Neural progenitor cell (in vitro differentiated cells): ENCODE measurements at regions not wholly inside any gene's neighbourhood (a gene's known extent, or its start where the extent isn't known, plus 50 kb on each side); places are given as distances from the start of the nearest gene placed in this dataset.

Source experiments
- DNase-seq: peaks from one replicate; pipeline ENCODE4 v3.0.0-alpha.2; 2016; ENCODE audit warnings: low spot score
- H2AFZ ChIP-seq: fragments of 200-600 bp; sonication (generic); replicated peaks from 2 replicates; pipeline ENCODE4 v1.6.1; 2016; ENCODE audit warnings: antibody characterized with exemption
- H3F3A ChIP-seq: fragments of 200-600 bp; sonication (generic); 2 replicates; pipeline ENCODE4 v1.6.1; 2016; ENCODE audit warnings: antibody characterized with exemption, low read depth
- H3K27ac ChIP-seq: fragments of 200-600 bp; sonication (generic); 2 replicates; pipeline ENCODE4 v1.5.1; 2016; ENCODE audit warnings: mild to moderate bottlenecking
- H3K27me3 ChIP-seq: fragments of 200-600 bp; sonication (generic); 2 replicates; pipeline ENCODE4 v1.6.1; 2016; ENCODE audit warnings: mild to moderate bottlenecking, moderate library complexity
- H3K36me3 ChIP-seq: fragments of 200-600 bp; sonication (generic); 2 replicates; pipeline ENCODE4 v1.5.1; 2016
- H3K4me1 ChIP-seq: fragments of 200-600 bp; sonication (generic); 2 replicates; pipeline ENCODE4 v1.6.1; 2016; ENCODE audit warnings: mixed run types
- H3K4me2 ChIP-seq: fragments of 200-600 bp; sonication (generic); 2 replicates; pipeline ENCODE4 v1.6.1; 2016
- H3K4me3 ChIP-seq: fragments of 200-600 bp; sonication (generic); 2 replicates; pipeline ENCODE4 v1.5.1; 2016
- H3K79me2 ChIP-seq: fragments of 200-600 bp; sonication (generic); 2 replicates; pipeline ENCODE4 v1.6.1; 2016; ENCODE audit warnings: low read depth
- H3K9ac ChIP-seq: fragments of 200-600 bp; sonication (generic); 2 replicates; pipeline ENCODE4 v1.6.1; 2016
- H3K9me3 ChIP-seq: fragments of 200-600 bp; sonication (generic); 2 replicates; pipeline ENCODE4 v1.5.1; 2016; ENCODE audit warnings: low read depth
- H4K20me1 ChIP-seq: fragments of 200-600 bp; sonication (generic); 2 replicates; pipeline ENCODE4 v1.6.1; 2016; ENCODE audit warnings: low read depth
- H3K27ac Mint-ChIP-seq: 3 replicates; pipeline ENCODE4 v1.8.0; 2021; ENCODE audit warnings: mixed read lengths
- H3K27me3 Mint-ChIP-seq: 2 replicates; pipeline ENCODE4 v1.8.0; 2022; ENCODE audit warnings: low read depth, mild to moderate bottlenecking, inconsistent platforms, moderate library complexity, mixed read lengths; ENCODE audit not compliant: insufficient read depth
- H3K36me3 Mint-ChIP-seq: 3 replicates; pipeline ENCODE4 v1.8.0; 2021; ENCODE audit warnings: mixed read lengths
- H3K4me1 Mint-ChIP-seq: 3 replicates; pipeline ENCODE4 v1.8.0; 2021; ENCODE audit warnings: mixed read lengths
- H3K4me3 Mint-ChIP-seq: 3 replicates; pipeline ENCODE4 v1.8.0; 2021; ENCODE audit warnings: mild to moderate bottlenecking, moderate library complexity, mixed read lengths
- H3K9me3 Mint-ChIP-seq: 3 replicates; pipeline ENCODE4 v1.8.0; 2020; ENCODE audit warnings: mixed read lengths
- CTCF ChIP-seq: fragments of 200-600 bp; sonication (generic); IDR thresholded peaks from 2 replicates; pipeline ENCODE4 v1.5.1; 2017; ENCODE audit warnings: antibody characterized with exemption, mild to moderate bottlenecking
- EZH2 ChIP-seq: fragments of 200-600 bp; sonication (generic); IDR thresholded peaks from 2 replicates; pipeline ENCODE4 v1.6.1; 2017; ENCODE audit warnings: antibody characterized with exemption, mild to moderate bottlenecking, moderate library complexity
- EZH2phosphoT487 ChIP-seq: fragments of 200-600 bp; sonication (generic); IDR thresholded peaks from 2 replicates; pipeline ENCODE4 v1.6.1; 2017; ENCODE audit warnings: antibody characterized with exemption

GRCh38 chr5:84695330-84695729 lies 310.6 kb upstream of the EDIL3 start:
- Mint-ChIP-seq H3K27ac (no peak overlapping the region), H3K4me3 (no peak overlapping the region), H3K4me1 (no peaks in the 10 kb centered on the region), H3K27me3 (peaks cover 2% of the 10 kb centered on the region), H3K36me3 (no peaks in the 10 kb centered on the region), H3K9me3 (peaks cover 26% of the 10 kb centered on the region)
- H3K4me1 ChIP-seq: no peaks in the 10 kb centered on the region
- peak; percentile 6 for DNase-seq
- H3K4me2 ChIP-seq: no peak overlapping the region
- H3F3A ChIP-seq: no peaks in the 10 kb centered on the region
- no peaks in the 10 kb centered on the region for H3K79me2 ChIP-seq
- H2AFZ ChIP-seq: no peak overlapping the region
- H3K4me3 ChIP-seq: no peak overlapping the region
- H4K20me1 ChIP-seq: no peaks in the 10 kb centered on the region
- TF ChIP-seq CTCF: no peak
- H3K9me3 ChIP-seq: no peaks in the 10 kb centered on the region
- no peaks in the 10 kb centered on the region for H3K36me3 ChIP-seq
- H3K9ac ChIP-seq: no peak overlapping the region
- H3K27ac ChIP-seq: no peak overlapping the region
- no peaks in the 10 kb centered on the region for H3K27me3 ChIP-seq

GRCh38 chr5:84693256-84693655 lies 308.6 kb upstream of the EDIL3 start:
- H3K9me3 ChIP-seq: no peaks in the 10 kb centered on the region
- peaks cover 4% of the 10 kb centered on the region for H3K36me3 ChIP-seq
- no peak overlapping the region for H3K9ac ChIP-seq
- H3K36me3 Mint-ChIP-seq: no peaks in the 10 kb centered on the region
- TF ChIP-seq EZH2 (no peak), EZH2phosphoT487 (no peak), CTCF (no peak)
- H3K27me3 ChIP-seq: no peaks in the 10 kb centered on the region
- no peaks in the 10 kb centered on the region for H3K4me1 Mint-ChIP-seq
- H3F3A ChIP-seq: no peaks in the 10 kb centered on the region
- no peak overlapping the region for H3K4me3 ChIP-seq
- H3K27ac ChIP-seq: no peak overlapping the region
- H3K4me1 ChIP-seq: no peaks in the 10 kb centered on the region
- no peak for DNase-seq
- H3K4me2 ChIP-seq: no peak overlapping the region
- H4K20me1 ChIP-seq: no peaks in the 10 kb centered on the region
- H3K79me2 ChIP-seq: no peaks in the 10 kb centered on the region
- peaks cover 14% of the 10 kb centered on the region for H3K9me3 Mint-ChIP-seq
- no peak overlapping the region for H3K27ac Mint-ChIP-seq
- no peak overlapping the region for H2AFZ ChIP-seq
- peaks cover 2% of the 10 kb centered on the region for H3K27me3 Mint-ChIP-seq
- no peak overlapping the region for H3K4me3 Mint-ChIP-seq

DNA sequence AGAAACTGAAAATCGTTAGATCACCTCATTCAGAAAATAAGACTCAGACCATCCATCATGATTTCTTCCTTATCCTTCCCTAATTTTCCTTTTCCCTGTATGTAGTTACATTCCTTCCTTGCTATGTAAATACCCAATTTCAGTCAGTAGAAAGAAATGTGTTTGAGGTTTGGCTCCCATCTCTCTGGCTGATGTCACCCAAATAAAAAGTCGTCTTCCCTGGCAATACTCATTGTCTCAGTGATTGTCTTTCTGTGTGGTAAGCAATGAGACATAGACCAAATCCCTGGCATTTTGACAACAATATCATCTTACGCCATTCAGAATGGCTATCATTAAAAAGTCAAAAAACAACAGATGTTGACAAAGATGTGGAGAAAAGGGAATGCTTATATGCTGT lies 303.9 kb upstream of the EDIL3 start:
- Mint-ChIP-seq H3K27ac (no peak overlapping the region), H3K9me3 (no peaks in the 10 kb centered on the region), H3K4me1 (no peaks in the 10 kb centered on the region), H3K27me3 (no peaks in the 10 kb centered on the region), H3K36me3 (no peaks in the 10 kb centered on the region), H3K4me3 (no peak overlapping the region)
- Histone ChIP-seq H3K4me1 (no peaks in the 10 kb centered on the region), H3F3A (no peaks in the 10 kb centered on the region), H2AFZ (no peak overlapping the region), H3K4me3 (no peak overlapping the region), H3K9me3 (no peaks in the 10 kb centered on the region), H3K4me2 (no peak overlapping the region), H3K9ac (no peak overlapping the region), H3K36me3 (peaks cover 4% of the 10 kb centered on the region), H4K20me1 (no peaks in the 10 kb centered on the region), H3K27ac (no peak overlapping the region), H3K27me3 (no peaks in the 10 kb centered on the region), H3K79me2 (no peaks in the 10 kb centered on the region)
- TF ChIP-seq EZH2phosphoT487 (no peak), CTCF (no peak), EZH2 (no peak)
- DNase-seq: no peak
